KOPT-K1 (cell line): ENCODE measurements at regions not wholly inside any gene's neighbourhood (a gene's known extent, or its start where the extent isn't known, plus 50 kb on each side); places are given as distances from the start of the nearest gene placed in this dataset.

Source experiments
- H3K27ac ChIP-seq: fragments of 200-600 bp; sonication (generic); 2 replicates; pipeline ENCODE4 v1.5.1; 2016; ENCODE audit warnings: antibody characterized with exemption, mild to moderate bottlenecking, low read depth, low read length; ENCODE audit not compliant: poor library complexity, severe bottlenecking
- H3K36me3 ChIP-seq: fragments of 200-600 bp; sonication (generic); 2 replicates; pipeline ENCODE4 v1.5.1; 2017; ENCODE audit warnings: antibody characterized with exemption, mild to moderate bottlenecking, low read length, moderate library complexity; ENCODE audit not compliant: insufficient read depth
- H3K9me3 ChIP-seq: fragments of 200-600 bp; sonication (generic); 2 replicates; pipeline ENCODE4 v1.5.1; 2017; ENCODE audit warnings: antibody characterized with exemption, low read length, mild to moderate bottlenecking; ENCODE audit not compliant: insufficient read depth, poor library complexity, severe bottlenecking

DNA sequence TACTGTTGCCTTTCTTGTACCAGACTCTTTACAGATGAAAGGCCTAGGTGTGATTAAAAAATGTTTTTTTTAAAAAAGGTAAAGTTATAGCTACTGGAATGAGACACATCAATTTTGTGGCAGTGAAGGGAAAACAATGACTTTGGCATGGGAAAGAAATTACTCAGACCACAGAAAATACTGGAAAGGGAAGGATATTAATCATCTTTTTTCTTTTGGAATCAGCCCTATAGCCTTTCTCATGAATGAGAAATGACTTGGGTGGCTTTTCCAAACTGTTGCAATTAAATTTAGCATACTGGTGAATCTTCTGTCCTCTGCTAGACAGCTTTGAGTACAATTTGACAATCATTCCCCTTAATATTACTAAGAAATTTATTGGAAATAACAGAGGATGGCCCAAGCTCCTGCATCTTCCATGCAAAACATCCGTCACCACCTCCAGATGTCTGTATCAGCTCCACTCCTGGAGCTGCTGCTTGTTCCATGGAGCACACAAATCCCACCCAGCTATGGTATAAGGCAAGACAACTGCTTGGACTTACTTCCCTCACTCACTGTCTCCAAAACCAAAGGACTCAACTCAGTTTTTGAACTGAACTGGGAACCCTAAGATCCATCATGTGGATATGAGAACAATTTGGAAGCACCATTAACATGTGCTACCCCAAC lies 97.6 kb upstream of the ARSJ start:
- H3K36me3 ChIP-seq: no peaks in the 10 kb centered on the region
- H3K9me3 ChIP-seq: no peaks in the 10 kb centered on the region
- H3K27ac ChIP-seq: no peak overlapping the region

GRCh38 chr4:114077610-114078009 lies 98.2 kb upstream of the ARSJ start:
- H3K36me3 ChIP-seq: no peaks in the 10 kb centered on the region
- no peaks in the 10 kb centered on the region for H3K9me3 ChIP-seq
- H3K27ac ChIP-seq: no peak overlapping the region

GRCh38 chr4:114078636-114079035 lies 99.2 kb upstream of the ARSJ start:
- Histone ChIP-seq H3K27ac (no peak overlapping the region), H3K9me3 (no peaks in the 10 kb centered on the region)

DNA sequence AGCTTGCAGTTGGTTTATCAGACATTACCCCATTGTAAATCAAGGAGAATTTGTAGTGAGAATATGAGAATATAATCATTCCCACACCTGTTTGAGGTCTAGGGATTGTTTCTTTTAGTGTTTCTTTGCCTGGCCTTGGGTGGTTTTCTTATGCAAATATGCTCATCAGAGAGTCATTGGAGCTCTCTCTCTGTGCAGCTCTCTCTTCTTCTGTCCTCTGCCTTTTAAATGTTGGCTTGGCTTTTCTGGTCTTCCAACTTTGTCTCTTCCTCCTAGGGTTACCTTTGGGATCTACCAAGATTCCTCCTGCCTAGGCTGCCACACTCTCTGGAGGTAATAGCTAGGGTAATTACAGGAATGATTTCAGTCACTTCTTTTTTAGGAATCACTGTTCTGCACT lies 102.3 kb upstream of the ARSJ start:
- H3K36me3 ChIP-seq: no peaks in the 10 kb centered on the region
- no peaks in the 10 kb centered on the region for H3K9me3 ChIP-seq
- H3K27ac ChIP-seq: no peak overlapping the region

More at GRCh38 chr4:114078636-114079035, 99.2 kb upstream of the ARSJ start:
- H3K36me3 ChIP-seq: no peaks in the 10 kb centered on the region

DNA sequence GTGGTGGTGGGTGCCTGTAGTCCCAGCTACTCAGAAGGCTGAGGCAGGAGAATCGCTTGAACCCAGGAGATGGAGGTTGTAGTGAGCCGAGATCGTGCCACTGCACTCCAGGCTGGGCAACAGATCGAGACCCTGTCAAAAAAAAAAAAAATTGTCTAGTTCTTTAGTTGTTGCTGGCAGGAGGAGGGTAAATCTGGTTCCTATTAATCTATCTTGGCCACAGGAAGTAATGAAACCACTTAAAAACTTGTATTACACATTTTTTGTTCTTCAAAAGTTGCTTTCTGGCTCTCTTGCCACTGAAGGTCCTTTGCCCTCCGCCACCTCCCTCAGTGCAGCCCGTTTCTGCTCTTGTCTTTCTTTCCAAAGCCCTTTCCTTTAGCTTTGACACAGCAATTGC lies 102.9 kb upstream of the ARSJ start:
- H3K36me3 ChIP-seq: no peaks in the 10 kb centered on the region
- no peaks in the 10 kb centered on the region for H3K9me3 ChIP-seq
- no peak overlapping the region for H3K27ac ChIP-seq

DNA sequence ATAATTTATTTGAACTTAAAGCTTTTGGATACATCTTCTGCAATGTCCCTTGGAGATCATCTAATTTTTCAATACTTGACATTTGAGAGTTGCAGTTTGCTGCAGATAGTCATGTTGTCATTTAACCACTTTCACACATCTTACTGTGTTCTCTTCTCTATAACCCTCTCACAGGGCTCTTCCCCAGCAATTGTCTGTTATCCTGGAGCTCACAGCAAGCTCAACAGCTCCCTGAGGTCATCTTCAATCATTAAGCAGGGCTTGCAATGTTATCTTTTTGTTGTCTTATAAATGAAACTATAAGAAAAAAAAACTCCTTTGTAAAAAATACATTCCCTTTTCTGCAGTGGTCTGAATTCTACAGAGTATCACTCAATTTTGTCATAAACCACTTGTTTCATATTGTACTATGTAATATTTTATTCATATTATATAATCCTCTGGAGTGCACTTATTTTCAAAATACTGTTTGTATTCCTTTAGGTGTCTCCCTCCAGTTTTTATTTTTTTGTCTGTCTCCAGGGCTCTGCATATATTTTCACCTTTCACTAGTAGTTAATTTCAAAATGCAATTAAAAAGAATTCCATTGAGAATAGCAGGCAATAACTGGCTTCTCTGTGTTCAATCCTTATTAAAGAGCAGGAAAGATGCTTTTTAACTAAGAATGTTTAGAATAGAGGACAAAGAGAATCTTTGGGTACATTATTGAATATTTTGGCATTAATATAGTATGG lies 106.3 kb upstream of the ARSJ start:
- Histone ChIP-seq H3K36me3 (no peaks in the 10 kb centered on the region), H3K27ac (no peak overlapping the region), H3K9me3 (no peaks in the 10 kb centered on the region)

GRCh38 chr4:114087596-114088230 lies 108.3 kb upstream of the ARSJ start:
- Histone ChIP-seq H3K27ac (no peak overlapping the region), H3K9me3 (no peaks in the 10 kb centered on the region), H3K36me3 (no peaks in the 10 kb centered on the region)

DNA sequence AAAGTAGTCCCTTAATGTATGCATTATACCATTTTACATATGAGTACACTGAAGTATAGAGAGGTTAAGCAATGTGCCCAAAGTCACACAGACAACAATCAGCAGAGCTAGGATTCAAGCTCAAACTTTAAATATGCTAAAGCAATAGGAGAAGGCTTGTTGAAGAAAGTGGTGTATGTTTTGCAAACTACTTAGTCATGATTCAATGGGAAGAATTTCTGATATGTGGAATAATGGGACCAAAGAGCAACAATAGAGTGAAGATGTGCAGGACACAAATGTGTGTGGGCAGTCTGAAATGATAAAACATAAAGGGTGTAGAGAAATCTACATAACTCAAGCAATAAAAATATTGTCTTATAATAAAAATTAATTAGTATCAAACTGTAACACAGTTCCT lies 109.0 kb upstream of the ARSJ start:
- no peaks in the 10 kb centered on the region for H3K36me3 ChIP-seq
- H3K27ac ChIP-seq: no peak overlapping the region

GRCh38 chr4:114091546-114091945 lies 112.1 kb upstream of the ARSJ start:
- Histone ChIP-seq H3K27ac (no peak overlapping the region), H3K36me3 (no peaks in the 10 kb centered on the region), H3K9me3 (no peaks in the 10 kb centered on the region)

More for the DNA sequence above, 109.0 kb upstream of the ARSJ start:
- H3K9me3 ChIP-seq: no peaks in the 10 kb centered on the region

GRCh38 chr4:114093221-114093715 lies 113.8 kb upstream of the ARSJ start:
- Histone ChIP-seq H3K36me3 (no peaks in the 10 kb centered on the region), H3K27ac (no peak overlapping the region), H3K9me3 (no peaks in the 10 kb centered on the region)

DNA sequence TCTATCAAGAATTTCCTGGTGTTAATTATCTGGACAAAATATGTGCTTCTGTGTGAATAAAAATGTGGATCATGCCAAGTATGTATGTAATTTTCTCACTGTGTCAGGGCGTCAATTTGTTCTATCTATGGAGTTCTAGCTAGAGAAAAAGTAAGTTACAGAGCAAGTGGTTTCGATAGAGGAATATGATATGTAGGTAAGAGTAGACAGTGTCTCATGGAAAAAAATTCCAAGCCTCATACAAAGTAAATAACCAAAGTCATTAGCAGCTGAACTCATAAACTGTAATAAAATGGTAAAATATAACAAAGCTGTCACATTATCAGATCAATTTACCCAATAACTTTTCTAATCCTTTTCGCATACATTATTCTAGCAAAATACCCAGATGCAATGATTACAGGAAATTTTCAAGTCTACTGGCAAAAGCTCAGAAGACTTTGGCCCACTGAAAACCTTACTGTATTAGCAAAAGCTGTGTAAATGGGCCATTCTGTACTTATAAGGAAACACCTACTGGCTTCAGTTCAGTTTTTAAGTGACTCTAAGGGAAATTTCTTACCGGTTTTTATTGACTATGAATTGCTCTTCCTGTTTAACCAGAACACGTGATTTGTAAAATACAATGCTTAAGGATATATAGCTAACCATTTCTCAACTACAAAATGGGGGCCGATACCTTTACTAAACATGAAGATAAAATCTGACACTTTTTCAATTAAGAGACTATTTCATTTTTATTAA lies 121.0 kb upstream of the ARSJ start:
- no peaks in the 10 kb centered on the region for H3K36me3 ChIP-seq
- no peak overlapping the region for H3K27ac ChIP-seq
- H3K9me3 ChIP-seq: no peaks in the 10 kb centered on the region

DNA sequence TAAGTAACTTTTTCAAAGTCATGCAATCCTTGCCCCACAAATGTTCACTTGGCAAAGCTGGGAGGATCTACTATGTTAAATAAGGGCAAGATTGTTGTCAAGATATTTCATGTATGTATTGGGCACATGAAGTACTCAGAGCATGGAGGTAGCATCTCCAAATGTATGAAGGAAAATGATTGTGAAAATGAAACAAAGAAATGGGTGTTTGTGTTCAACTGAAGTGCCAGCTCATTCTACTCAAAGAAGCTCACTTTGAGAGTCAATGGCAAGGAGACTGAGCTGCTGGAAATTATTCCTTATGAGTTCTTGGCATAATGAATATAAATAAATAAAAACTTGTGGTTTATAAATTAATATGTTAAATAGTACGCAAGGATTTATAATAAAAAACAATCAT lies 124.5 kb upstream of the ARSJ start:
- H3K27ac ChIP-seq: no peak overlapping the region
- H3K36me3 ChIP-seq: no peaks in the 10 kb centered on the region
- no peaks in the 10 kb centered on the region for H3K9me3 ChIP-seq

GRCh38 chr4:114108869-114109268 lies 129.4 kb upstream of the ARSJ start:
- H3K27ac ChIP-seq: no peak overlapping the region
- H3K36me3 ChIP-seq: no peaks in the 10 kb centered on the region
- H3K9me3 ChIP-seq: no peaks in the 10 kb centered on the region

GRCh38 chr4:114109776-114110175 lies 130.3 kb upstream of the ARSJ start:
- H3K9me3 ChIP-seq: no peaks in the 10 kb centered on the region
- no peaks in the 10 kb centered on the region for H3K36me3 ChIP-seq
- no peak overlapping the region for H3K27ac ChIP-seq

DNA sequence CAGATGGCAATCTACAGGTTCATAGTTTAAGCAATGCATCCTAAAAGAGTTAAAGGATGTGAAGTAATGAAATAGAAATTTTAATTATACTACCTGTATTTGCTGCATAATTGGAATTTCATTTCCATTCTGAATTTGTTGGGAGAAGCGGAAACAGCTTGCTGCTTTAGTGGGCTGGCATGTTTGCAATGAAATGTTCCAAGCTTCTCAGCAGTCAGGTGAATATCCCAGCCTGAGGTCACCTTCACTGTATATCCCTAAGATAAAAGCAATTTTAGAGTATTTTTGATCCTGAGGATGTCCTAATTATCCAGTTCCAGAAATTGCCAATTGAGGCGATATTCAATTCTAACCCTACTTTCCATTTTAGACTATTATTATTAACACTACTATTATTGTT lies 136.1 kb upstream of the ARSJ start:
- H3K9me3 ChIP-seq: no peaks in the 10 kb centered on the region
- no peaks in the 10 kb centered on the region for H3K36me3 ChIP-seq
- no peak overlapping the region for H3K27ac ChIP-seq
